HG03135 (cell line): ENCODE measurements at regions not wholly inside any gene's neighbourhood (a gene's known extent, or its start where the extent isn't known, plus 50 kb on each side); places are given as distances from the start of the nearest gene placed in this dataset.
"Not testable (repeated sequence)": the region's sequence is repeated elsewhere in the genome, so short reads cannot be mapped to it uniquely, and the experiment has no call there.

Experiments
- ATAC-seq: cut with Tn5 transposase; IDR thresholded peaks from one replicate; pipeline ENCODE4 v1.9.1; 2021; ENCODE audit warnings: mild to moderate bottlenecking, moderate library complexity; ENCODE audit not compliant: unreplicated experiment

- ATAC-seq, result no peak
These were observed 436.4 kb upstream of the CHRM3 start for GRCh38 chr1:238950017-238950416.

GRCh38 chr1:238944028-238944427 is 442.3 kb upstream of the CHRM3 start:
- ATAC-seq, result no peak

DNA sequence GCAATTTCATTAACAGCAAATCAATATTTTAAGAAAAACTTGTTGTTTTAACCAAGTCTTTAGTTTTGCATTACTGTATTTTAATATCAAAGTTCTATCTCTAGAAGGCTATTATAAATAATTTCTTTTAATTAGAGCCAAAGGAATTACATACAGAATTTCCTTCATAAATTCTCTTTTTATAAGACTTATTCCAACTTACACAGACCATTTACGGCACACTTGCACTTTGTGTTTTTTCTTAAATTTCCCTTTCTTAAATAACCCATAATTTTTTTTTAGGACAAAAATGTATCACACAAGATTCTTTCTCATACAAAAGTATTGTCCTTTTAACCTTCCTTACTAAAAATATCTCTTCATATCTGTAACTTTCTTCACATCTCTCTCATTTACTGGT is 458.5 kb upstream of the CHRM3 start:
- no peak for ATAC-seq

DNA sequence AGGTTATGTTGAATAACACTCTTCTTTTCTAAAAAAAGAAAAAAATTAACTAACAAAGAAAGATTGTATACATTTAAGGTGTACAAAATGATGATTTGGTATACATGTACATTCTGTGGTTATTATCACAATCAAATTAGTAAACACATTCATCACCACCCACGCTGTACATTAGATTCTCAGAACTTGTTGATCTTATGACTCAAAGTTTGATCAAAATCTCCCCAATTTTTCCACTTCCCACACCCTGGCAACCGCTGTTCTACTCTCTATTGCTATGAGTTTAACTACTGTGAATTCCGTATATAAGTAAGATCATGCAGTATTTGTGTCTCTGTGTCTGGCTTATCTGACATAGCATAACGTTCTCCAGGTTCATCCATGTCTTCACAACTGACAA is 469.5 kb upstream of the CHRM3 start:
- ATAC-seq, result no peak

GRCh38 chr1:238914346-238914745 is 472.0 kb upstream of the CHRM3 start:
- ATAC-seq, result no peak

DNA sequence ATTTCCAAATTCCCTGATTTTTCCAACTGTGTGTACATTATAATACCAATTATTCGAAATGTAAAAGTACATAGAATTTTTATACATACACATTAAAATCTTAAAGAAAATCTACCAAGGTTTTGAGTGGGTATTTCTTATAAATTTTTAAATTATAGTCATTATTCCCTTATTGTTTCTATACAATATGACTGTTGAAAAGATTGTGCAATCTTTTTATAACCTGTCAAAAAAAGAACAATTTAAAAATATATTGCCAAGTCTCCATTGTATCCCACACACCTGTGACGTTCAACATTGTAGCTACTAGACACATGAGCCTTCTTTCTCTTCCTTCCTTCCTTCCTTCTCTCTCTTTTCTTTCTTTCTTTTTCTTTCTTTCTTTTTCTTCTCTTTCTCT is 473.2 kb upstream of the CHRM3 start:
- ATAC-seq, result no peak

DNA sequence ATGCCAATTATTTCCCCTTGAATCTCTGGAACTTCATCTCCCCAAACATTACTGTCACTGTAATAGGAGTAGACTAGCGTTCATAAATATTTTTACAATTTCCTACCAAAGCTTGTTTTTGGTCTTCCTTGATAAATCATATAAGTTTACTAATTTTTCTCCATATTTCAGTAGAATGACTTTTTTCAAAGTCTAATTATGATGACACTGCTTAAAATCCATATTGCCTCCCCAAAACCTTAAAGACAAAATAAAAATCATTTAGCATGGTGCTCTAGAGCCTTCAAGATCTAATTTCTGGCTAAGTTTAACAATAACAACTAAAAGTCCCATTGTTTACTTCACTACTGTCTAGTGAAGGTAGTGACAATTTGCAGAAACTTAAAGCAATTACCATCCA is 474.2 kb upstream of the CHRM3 start:
- ATAC-seq, result no peak

DNA sequence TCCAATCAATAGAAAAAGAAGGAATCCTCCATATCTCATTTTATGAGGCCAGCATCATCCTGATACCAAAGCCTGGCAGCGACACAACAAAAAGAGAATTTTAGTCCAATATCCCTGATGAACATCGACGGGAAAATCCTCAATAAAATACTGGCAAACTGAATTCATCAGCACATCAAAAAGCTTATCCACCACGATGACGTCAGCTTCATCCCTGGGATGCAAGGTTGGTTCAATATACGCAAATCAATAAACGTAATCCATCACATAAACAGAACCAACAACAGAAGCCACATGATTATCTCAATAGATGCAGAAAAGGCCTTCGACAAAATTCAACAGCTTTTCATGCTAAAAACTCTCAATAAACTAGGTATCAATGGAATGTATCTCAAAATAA is 483.6 kb upstream of the CHRM3 start:
- not testable (repeated sequence) for ATAC-seq

DNA sequence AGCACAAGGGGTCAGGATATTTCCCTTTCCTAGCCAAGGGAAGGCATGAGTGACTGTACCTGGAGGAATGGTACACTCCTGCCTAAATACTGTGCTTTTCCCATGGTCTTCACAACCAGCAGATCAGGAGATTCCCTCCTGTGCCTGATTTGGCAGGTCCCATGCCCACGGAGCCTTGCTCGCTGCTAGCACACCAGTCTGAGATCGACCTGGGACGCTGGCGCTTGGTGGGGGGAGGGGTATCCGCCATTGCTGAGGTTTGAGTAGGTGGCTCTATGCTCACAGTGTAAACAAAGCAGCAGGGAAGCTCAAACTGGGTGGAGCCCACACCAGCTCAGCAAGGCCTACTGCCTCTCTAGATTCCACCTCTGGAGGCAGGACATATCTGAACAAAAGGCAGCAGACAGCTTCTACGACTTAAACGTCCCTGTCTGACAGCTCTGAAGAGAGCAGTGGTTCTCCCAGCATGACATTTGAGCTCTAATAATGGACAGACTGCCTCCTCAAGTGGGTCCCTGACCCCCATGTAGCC is 486.0 kb upstream of the CHRM3 start:
- no peak for ATAC-seq

DNA sequence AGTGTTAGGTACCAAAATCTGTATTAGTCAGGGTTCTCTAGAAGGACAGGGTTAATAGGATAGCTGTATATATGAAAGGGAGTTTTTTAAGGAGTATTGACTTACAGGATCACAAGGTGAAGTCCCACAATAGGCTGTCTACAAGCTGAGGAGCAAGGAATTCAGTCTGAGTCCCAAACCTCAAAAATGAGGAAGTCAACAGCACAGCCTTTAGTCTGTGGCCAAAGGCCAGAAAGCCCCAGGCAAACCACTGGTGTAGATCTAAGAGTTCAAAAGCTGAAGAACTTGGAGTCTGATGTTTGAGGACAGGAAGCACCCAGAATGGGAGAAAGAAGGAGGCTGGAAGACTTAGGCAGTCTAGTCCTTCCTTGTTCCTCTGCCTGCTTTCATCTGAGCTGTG is 487.5 kb upstream of the CHRM3 start:
- ATAC-seq, result no peak

- ATAC-seq, result no peak
These were observed 490.5 kb upstream of the CHRM3 start for GRCh38 chr1:238895911-238896310.

DNA sequence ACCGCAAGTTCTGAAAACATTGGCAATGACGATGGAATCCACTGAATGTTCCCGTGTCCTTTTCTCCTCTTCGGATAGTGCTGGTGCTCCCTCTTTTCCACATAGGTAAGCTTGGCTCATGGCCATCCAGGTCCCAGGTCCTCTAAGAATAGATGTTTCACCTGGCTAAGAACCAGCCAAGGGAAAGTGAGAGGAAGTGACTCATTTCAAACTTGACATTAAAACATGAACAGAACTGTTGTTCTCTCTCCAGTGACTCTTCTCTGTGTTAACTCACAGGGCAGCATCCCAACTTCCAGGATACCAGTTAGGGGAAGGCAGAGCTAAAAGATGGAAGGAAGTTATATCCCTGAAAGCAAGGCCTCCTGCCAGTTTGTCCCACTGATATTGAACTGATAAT is 493.8 kb upstream of the CHRM3 start:
- no peak for ATAC-seq

DNA sequence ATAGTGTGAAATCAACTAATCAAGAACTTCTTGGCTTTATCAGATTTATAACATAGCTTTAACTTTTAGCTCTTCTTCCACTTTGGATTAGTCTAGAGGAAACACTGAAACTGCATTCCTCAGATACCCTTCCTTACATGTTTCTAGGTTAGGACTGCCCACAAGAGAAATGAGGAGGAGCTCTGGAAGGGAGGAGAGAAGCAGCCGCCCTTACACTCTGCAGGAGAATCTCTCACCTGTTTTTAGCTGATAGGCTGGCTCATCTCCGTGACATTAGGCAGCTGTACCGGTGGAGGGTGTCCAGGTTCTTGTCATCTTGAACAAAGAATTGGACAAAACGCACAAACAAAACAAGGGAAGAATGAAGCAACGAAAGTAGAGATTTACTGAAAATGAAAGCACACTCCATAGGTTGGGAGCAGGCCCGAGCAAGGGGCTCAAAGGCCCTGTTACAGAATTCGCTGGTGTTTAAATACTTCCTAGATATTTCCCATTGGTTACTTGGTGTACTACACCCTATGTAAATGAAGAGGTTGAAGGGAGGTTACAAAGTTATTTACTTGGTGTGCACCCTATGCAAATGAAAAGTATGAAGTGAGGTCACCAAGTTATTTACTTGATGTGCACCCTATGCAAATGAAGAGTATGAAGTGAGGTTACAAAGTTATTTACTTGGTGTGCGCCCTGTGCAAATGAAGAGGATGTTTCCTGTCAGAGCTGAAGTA is 524.9 kb upstream of the CHRM3 start:
- ATAC-seq, result no peak

- ATAC-seq, result no peak
These were observed 552.4 kb upstream of the CHRM3 start for GRCh38 chr1:238833919-238834318.

DNA sequence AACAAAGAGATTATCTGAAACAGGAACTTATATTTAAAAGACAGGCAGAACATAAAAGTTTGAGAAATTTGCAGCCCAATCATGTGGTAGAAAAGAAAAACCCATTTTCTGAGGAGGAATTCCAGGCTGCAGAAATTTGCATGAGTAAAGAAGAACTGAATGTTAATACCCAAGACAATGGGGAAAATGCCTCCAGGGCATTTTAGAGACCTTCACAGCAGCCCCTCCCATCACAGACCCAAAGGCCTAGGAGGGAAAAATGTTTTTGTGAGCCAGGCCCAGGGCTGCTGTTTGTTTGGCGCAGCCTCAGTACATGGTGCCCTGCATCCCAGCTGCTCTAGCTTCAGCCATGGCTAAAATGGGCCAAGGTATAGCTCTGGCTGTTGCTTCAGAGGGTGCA is 554.3 kb upstream of the CHRM3 start:
- ATAC-seq, result no peak

DNA sequence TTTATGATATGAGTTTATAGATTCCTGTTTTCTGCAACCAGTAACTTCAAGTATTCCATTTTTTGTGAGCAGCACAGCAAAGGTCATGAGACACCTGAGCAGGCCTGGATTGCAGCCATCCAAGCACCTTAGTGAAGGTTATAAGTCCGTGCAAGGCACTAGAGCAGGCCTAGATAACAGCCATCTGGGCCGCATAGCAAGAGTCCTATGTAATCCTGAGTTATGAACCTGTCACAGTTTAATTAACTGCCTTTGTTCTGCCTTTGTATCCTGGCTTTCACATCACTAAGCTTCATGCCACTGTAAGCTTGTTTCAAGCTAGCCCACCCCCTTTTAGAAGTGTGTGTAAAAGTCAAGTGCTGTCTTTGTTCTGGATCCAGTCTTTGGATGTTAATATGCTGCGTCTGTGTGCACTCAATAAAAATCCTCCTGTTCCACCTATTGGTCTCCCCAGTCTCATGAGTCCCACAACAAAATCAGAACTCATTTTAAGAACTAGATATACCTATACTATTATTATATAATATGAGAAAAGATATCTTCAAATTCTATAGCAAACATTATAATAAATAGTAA is 556.2 kb upstream of the CHRM3 start:
- ATAC-seq, result no peak

DNA sequence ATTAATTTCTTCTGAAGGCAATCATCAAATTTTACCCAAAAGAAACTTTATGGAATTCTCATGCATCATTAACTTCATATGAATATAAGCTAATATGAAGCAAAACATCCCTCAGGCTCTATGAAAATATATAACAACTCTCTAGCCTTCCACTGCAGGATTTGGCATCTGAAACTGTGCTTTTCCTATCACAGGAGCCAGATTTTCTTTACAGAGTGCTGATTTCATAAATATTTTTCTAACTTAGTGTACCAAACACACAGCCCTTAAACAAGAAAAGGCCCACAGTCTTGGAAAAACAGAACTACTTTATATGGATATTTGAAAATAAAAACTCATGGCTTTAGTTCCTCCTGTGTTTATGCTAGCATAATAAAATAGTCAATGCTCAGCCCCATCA is 559.5 kb upstream of the CHRM3 start:
- no peak for ATAC-seq

GRCh38 chr1:238823416-238823815 is 563.0 kb upstream of the CHRM3 start:
- no peak for ATAC-seq

- ATAC-seq, result no peak
These were observed 575.0 kb upstream of the CHRM3 start for GRCh38 chr1:238811211-238811879.

DNA sequence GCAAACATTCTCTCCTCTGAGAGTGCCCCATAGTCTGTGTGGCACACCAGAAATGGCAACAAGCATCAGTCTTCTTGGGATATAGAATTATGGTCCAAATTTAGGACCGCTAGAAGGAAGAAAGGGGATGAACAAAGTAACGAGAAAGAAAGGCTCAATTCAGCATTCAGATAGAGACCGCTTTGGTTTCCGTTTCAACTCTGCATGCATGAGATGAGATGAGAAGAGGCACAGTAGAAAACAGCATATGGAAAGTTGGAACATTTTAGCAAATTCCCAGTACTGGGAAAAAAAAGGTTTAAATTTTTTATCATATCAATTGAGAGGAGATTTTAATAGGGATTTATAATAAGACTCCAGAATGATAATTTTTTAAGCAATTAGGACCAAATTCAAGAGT is 595.5 kb upstream of the CHRM3 start:
- ATAC-seq, result no peak

GRCh38 chr1:238789916-238790667 is 596.3 kb upstream of the CHRM3 start:
- ATAC-seq, result no peak
